Cerebellar cortex (tissue), 1 donor: ENCODE measurements at regions not wholly inside any gene's neighbourhood (a gene's known extent, or its start where the extent isn't known, plus 50 kb on each side); places are given as distances from the start of the nearest gene placed in this dataset.

ENCODE experiments used
- DNase-seq: peaks from one replicate; pipeline ENCODE4 v3.0.0-alpha.2; 2015; ENCODE audit warnings: low spot score

- DNase-seq: no peak
Measured at GRCh38 chr19:28977826-28978225, 235.1 kb downstream of the UQCRFS1 start.

GRCh38 chr19:28972058-28972852, 240.7 kb downstream of the UQCRFS1 start:
- DNase-seq: no peak

- DNase-seq: no peak
Measured at GRCh38 chr19:28971513-28971912, 241.4 kb downstream of the UQCRFS1 start.

- no peak for DNase-seq
Measured at GRCh38 chr19:28971049-28971448, 241.9 kb downstream of the UQCRFS1 start.

- no peak for DNase-seq
Measured at GRCh38 chr19:28968721-28969120, 244.2 kb downstream of the UQCRFS1 start.

GRCh38 chr19:28966737-28967399, 246.1 kb downstream of the UQCRFS1 start:
- no peak for DNase-seq

- DNase-seq: no peak
Measured at GRCh38 chr19:28964500-28964899, 248.5 kb downstream of the UQCRFS1 start.

- no peak for DNase-seq
Measured at GRCh38 chr19:28963486-28964250, 249.3 kb downstream of the UQCRFS1 start.

- DNase-seq: no peak
Measured at GRCh38 chr19:28961772-28962500, 251.0 kb downstream of the UQCRFS1 start.

- DNase-seq: no peak
Measured at GRCh38 chr19:28960986-28961705, 251.8 kb downstream of the UQCRFS1 start.

GRCh38 chr19:28960586-28960985, 252.4 kb downstream of the UQCRFS1 start:
- no peak for DNase-seq

- no peak for DNase-seq
Measured at GRCh38 chr19:28956961-28957360, 256.0 kb downstream of the UQCRFS1 start.

- no peak for DNase-seq
Measured at GRCh38 chr19:28956421-28956820, 256.5 kb downstream of the UQCRFS1 start.

GRCh38 chr19:28949535-28949934, 263.4 kb downstream of the UQCRFS1 start:
- no peak for DNase-seq

GRCh38 chr19:28949027-28949426, 263.9 kb downstream of the UQCRFS1 start:
- no peak for DNase-seq

GRCh38 chr19:28948566-28948965, 264.4 kb downstream of the UQCRFS1 start:
- no peak for DNase-seq

- DNase-seq: no peak
Measured at GRCh38 chr19:28948026-28948425, 264.9 kb downstream of the UQCRFS1 start.

GRCh38 chr19:28943651-28944050, 269.3 kb downstream of the UQCRFS1 start:
- DNase-seq: peak; percentile 6

- DNase-seq: no peak
Measured at GRCh38 chr19:28941833-28942232, 271.1 kb downstream of the UQCRFS1 start.

- DNase-seq: no peak
Measured at GRCh38 chr19:28940751-28941500, 272.0 kb downstream of the UQCRFS1 start.

GRCh38 chr19:28939236-28939635, 273.7 kb downstream of the UQCRFS1 start:
- no peak for DNase-seq
